Inflammatory macrophage treated with lipopolysaccharide for 4 hours (primary cell): ENCODE measurements at regions not wholly inside any gene's neighbourhood (a gene's known extent, or its start where the extent isn't known, plus 50 kb on each side); places are given as distances from the start of the nearest gene placed in this dataset.

Experiments used
- DNase-seq: peaks from one replicate; pipeline ENCODE4 v3.0.0-alpha.2; 2020

DNA sequence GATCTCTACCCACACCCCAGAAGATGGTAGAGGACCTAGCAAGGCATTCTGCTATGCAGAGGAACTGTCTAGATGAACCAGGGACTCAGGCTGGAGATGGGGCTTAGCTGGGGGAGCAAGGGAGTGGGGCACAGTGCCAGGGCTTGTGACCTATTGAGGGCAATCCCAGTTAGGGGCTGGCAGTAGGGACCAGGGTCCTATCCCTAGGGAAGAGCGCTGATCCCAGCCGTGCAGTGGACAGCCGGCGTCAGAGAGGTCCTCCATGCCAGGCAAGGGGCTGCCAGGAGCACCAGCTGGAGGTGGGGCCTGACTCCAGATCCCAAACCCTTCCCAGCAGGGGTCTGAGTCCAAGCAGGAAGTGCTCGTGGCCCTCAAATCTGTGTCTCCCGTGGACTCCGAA, 52.7 kb upstream of the NEURL1B start:
- DNase-seq, result no peak

DNA sequence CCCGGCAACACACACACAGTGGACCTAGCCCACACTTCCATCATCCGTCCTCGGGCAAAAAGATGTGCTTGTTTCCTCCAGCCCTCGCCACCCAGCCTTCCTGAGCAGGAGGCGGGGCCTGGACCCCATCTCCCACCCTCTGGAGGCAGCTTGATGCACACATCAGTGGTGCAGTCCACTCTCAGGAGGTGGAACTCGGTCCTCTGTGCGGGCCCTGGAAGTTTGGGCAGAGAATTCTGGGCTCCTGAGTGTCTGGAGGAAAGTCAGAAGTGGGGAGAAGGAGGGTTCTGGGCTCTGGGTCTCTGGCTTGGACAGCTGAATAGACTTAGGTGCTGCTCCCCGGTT, 54.0 kb upstream of the NEURL1B start:
- no peak for DNase-seq

GRCh38 chr5:172586125-172587060, 54.7 kb upstream of the NEURL1B start:
- no peak for DNase-seq

- no peak for DNase-seq
Measured at GRCh38 chr5:172585114-172585513, 55.9 kb upstream of the NEURL1B start.

DNA sequence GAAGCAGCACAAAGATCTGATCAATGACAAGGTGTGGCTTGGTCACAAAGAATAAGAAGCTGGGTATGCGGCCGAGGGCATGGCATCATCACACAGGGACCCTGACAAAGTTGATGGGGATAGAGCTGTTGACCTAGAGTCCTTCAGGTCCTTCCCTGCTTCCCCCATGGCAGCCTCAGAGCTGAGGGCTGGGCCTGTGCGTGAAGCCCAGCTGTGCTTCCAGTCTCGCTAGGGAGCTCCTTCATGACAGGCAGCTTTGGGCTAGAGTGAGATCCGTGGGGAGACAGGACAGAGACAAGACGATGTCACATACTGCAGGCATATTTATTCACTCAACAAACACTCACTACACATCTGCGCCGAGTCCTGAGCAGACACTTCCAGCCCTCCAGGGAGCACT, 56.4 kb upstream of the NEURL1B start:
- no peak for DNase-seq

DNA sequence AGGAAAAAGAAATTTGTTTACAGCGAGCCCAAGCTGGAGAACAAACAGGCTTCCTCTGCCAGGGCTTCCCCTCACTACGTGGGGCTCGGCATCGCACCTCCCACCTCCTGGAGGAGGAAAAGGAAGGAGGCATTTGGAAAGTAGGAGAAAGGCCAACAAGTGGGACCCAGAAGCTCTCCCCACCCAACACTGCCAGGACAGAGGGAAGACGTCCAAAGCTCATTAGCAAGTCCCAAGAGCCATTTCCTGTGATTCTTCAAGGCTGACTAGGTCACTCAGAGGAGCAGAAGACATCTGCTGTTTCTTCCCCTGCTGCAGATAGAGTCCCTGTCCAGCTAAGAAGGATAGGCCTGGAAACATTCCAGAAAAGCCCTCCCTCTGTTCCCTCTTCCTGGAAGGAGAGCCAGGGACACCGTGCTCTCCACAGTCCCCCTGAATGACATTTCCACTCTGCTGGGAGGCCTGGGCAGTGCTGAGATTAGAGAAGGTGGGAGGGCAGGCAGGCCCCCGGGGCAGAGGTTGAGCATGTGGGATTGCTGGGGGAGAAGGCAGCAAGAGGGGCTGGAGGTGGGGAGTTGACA, 57.0 kb upstream of the NEURL1B start:
- no peak for DNase-seq

DNA sequence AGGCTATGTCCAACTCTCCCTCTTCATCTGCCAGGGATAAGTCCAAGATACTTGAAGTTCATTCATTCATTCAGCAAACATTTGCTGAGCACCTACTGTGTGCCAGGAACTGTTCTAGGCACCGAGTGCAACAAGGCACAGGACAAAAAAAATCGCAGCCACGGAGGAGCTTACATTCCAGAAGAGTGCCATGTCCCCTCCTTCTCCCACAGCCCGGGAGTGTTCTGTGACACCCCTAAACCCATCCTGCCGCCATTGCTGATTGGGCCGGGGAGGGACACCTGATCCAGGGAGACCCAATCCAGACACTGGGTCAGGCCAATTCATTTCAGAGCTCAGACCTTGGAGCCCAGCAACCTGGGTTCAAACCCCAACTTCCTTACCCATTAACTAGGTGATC, 58.1 kb upstream of the NEURL1B start:
- DNase-seq, result no peak

- no peak for DNase-seq
Measured at GRCh38 chr5:172581315-172581714, 59.7 kb upstream of the NEURL1B start.

DNA sequence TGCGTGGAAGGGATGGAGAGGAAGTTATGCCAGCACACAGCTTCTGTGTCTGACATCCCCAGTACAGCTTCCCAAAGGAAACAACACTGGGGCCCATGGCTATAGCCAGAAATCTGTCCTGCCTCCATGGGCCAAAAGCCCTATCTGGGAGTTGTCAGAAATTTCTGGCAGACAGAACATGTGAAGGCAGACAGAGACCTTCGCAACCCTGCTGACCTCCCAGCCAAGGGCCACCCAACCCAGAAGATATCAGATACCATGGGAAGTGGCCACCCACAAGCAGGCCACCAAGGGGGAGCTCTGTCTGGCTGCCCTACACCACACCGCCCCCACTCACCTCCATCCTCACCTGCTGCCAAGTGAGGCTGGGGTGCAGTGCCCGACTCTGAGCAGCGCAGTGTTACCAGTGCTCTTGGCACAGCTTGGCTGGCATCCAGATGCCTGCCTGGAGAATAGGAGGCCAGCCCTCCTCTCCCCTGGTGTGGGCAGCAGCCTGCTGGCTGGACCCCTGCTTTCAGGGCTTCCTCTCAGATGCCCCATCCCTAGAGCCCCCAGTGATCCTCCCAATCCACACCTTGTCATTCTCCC, 61.6 kb upstream of the NEURL1B start:
- no peak for DNase-seq

DNA sequence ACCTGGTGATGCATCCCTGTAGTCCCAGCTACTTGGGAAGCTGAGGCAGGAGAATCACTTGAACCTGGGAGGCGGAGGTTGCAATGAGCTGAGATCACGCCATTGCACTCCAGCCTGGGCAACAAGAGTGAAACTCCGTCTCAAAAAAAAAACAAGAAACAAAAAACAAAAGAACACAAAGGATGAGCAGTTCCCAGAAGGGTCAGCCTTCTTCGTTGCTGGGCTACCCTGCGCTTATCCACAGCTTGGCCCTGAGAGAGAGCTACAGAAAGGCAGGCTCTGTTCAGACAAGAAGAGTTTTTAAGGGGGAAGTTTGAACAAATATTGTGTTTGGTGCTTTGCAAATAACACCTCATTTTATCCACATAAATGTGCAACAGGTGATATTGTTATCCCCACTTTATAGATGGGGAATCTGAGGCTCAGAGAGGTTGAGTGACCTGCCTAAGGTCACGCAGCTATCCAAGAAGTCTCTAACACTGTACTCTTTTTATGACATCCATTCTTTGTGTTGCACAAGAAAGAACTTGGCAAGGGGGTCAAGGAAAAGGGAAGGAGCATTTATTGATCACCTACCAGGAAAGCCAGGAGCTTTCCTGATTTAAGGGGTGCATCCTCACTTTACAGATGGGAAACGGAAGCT, 63.7 kb upstream of the NEURL1B start:
- DNase-seq, result no peak

DNA sequence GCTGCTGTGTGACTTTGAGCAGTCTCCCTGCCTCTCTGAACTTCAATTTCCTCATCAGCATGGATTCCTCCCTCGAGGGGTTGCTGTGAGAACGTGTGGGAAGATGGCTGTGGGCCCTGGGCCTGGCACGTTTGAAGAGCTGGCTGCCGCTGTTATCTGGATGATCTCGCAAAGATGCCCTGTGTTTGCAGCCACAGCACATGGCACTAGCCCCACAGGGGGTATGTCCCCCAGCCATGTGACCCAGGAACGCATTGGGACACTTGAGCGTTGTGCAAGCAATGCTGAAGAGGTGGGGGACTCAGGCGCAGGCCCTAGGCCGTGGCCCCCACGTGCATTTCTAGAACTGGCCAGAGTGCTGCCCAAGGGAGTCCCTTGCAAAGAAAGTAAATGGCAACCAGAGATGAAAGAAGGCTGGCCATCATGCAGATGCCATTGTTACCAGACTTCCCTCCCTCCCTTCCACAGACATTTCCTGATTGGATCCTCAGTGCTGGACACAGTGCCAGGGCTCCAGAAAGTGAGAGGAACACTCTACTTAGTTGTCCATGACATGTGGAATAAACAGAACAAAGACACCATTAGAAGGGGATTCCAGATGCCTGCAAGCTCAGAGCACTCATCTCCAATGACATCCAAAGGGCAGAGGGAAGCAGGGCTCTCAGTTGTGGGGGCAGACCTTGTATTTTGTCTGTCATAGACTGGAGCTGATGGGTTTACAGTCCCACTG, 65.1 kb upstream of the NEURL1B start:
- no peak for DNase-seq

DNA sequence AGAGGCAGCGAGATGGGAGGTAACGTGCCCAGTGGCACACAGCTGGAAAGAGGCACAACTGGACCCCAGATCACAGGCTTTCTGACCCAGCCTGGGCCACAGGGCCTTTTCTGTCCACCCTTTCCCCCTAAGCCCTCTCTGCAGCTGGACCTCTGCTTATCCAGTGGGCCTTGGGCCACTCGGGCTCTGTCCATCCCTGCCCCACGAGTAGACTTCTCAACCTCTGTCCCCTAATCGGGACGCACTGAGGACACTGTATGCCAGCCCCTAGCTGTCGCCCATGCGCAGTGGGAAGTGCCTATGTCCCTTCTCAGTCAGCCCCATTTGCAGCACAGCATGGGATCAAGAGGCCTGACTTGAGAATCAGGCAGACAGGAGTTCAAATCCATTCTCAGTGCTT, 65.6 kb upstream of the NEURL1B start:
- no peak for DNase-seq

- no peak for DNase-seq
Measured at GRCh38 chr5:172574871-172575223, 66.2 kb upstream of the NEURL1B start.

DNA sequence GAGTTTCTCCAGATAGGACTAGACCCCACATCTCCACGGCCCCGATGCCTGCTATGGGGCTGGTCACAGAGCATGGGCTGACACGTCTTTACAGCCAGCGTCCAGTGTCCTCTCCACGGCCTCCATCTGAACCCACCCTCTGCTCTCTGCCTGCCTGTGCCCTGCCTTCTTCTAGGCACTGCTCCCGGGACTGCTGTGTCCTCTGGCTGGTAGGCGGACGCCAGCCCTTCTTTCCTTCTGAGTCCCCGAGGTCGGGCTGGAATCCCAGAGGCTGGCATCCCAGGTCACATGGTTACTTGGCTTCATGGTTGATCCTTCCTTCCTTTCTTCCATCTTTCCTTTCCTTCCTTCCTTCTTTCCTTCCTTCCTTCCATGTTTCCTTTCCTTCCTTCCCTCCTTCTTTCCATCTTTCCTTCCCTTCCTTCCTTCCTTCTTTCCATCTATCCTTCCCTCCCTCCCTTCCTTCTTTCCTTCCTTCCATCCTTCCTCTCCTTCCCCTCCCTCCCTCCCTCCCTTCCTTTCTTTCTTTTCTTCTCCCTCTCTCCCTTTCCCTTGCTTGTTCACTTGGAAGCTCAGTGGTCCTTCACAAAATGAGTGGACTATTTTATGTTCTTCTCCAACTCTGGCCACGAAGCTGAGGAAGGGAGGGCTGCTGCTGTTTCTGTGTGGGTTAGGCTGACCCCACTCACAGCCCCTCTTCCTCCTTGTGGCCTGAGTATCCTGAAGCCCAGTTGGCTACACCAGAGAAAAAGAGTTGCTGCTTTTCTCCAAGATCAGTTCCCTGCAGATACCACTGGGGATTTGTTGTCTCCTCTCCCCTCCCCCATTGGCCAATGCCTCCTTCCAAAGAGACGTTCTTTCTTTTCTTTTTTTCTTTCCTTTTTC, 66.8 kb upstream of the NEURL1B start:
- no peak for DNase-seq

DNA sequence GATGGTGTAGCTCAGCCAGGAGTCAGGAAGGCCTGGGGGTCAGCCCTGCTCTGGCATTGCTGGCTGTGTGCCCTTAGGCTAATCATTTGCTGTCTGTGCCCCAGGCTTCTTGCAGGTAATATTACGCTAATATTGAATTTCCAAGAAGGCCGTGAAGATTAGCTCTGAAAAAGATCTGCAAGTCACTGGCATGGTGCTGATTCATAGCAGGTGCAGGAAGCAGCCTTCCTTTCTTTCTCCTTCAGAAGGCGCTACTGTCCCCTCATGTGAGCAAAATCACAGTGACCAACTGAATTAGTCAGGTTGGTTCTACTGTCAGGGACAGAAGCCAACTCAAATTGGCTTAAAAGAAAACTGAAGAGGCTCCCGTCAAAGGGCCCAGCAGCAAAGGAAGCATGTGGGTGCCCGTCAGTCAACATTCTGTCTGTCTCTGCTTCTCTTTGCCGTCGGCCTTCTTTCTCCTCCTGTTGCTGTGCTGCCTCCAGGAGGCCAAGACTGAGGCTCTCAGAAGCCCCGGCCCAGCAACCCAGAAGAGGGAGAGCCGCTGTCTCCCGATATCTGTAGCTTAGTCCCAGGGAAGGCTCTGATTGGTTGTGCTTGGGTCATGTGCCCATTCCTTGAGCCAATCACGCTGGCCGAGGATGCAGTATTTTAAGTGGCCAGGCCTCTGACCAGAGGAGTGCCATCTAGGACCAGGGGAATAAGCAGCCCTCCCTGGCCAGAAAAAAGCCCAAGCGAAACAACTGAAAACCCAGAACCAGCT, 67.8 kb upstream of the NEURL1B start:
- DNase-seq, result no peak

DNA sequence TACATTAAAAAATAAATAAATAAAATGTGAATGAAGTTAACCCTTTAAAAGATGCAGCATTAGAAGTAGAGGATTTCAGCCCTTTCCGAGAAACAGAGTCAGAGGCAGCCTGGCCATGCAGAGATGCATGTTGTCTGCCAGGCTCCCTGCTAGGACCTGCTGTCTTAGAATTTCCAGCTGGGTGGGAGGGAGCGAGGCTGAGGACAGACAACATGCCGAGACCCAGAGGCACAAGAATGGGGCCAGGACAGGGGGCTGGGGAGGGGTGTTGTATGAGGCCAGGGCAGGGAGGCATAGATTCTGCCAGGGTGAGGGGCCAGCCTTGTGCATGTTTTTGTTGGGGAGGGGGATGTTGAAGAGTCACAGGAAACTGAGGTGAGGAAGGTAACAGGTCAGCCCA, 68.6 kb upstream of the NEURL1B start:
- no peak for DNase-seq

GRCh38 chr5:172571892-172572291, 69.2 kb upstream of the NEURL1B start:
- no peak for DNase-seq

- no peak for DNase-seq
Measured at GRCh38 chr5:172571413-172571812, 69.7 kb upstream of the NEURL1B start.

DNA sequence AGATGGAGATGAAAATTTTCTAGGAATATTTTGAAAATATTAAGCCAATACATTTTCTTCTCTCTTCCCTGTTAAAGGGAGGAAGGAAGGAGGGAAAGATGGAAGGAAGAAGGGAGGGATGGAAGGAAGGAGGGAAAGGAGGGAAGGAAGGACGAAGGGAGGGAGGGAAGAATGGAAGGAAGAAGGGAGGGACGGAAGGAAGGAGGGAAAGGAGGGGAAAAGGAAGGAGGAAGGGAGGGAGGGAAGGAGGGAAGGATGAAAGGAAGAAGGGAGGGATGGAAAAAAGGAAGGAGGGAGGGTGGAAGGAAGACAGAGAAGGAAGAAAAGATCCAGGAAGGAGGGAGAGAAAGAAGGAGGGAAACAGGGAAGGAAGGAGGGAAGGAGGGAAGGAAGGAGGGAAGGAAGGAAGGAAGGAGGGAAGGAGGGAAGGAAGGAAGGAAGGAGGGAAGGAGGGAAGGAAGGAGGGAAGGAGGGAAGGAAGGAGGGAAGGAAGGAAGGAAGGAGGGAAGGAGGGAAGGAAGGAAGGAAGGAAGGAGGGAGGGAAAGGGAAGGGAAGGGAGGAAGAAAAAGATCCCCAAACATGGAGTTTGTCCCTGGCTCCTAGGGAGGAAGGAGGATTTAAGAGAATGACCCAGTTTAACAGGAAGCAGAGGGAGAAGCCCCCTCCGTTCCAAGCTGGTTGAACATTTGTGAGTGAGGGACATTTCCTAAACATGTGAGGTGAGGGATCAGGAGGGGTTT, 70.3 kb upstream of the NEURL1B start:
- DNase-seq, result no peak

DNA sequence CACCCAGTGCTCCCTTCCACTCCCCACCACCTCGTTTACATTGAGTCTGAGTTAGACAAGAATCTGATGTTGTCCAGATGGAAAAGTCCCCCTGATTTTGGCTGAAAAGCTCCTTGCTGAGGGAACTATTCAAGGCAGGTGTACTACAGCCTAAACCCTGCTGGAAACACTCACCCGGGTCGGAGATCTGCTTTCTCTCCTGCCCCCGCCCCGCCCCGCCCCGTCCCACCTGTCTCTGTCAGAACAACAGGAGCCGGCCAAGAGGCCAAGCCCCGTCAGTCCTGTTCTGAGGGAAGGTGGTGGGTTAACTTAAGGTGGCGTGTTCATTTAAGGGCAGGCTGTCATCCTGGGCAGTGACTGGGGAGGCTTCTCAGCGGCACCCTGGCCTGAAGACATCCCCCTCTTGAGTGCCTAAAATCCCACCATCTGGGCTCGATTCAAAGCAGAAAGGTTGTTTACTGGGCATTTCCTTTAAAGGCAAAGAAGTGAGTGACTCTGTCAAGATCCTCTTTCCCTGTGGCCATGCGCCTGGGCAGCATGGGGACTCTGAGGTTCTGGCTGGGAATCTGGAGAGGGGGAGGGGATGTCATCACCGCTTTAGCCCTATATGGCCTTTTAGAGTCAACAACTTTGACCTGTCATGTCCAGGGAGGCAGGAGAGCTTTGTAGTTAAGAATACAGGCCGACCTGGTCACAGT, 71.1 kb upstream of the NEURL1B start:
- no peak for DNase-seq
